Superior temporal gyrus (tissue), 1 donor: ENCODE measurements at regions not wholly inside any gene's neighbourhood (a gene's known extent, or its start where the extent isn't known, plus 50 kb on each side); places are given as distances from the start of the nearest gene placed in this dataset.
A peak's percentile ranks its signal among the peaks of the same experiment; 100 is the strongest.
"Not testable (repeated sequence)": the region's sequence is repeated elsewhere in the genome, so short reads cannot be mapped to it uniquely, and the experiment has no call there.

ENCODE experiments used
- DNase-seq: peaks from one replicate; pipeline ENCODE4 v3.0.0-alpha.2; 2016; ENCODE audit errors: extremely low spot score

- DNase-seq = no peak
Observed at GRCh38 chr13:80177327-80177726, 163.6 kb downstream of the SPRY2 start.

GRCh38 chr13:80173224-80173623, 167.7 kb downstream of the SPRY2 start:
- no peak for DNase-seq

- DNase-seq = no peak
Observed at GRCh38 chr13:80171096-80171495, 169.8 kb downstream of the SPRY2 start.

GRCh38 chr13:80168089-80168850, 172.7 kb downstream of the SPRY2 start:
- DNase-seq = no peak

GRCh38 chr13:80166352-80166751, 174.6 kb downstream of the SPRY2 start:
- no peak for DNase-seq

GRCh38 chr13:80164462-80164861, 176.5 kb downstream of the SPRY2 start:
- no peak for DNase-seq

- no peak for DNase-seq
Observed at GRCh38 chr13:80161896-80162295, 179.0 kb downstream of the SPRY2 start.

GRCh38 chr13:80161219-80161618, 179.7 kb downstream of the SPRY2 start:
- DNase-seq = no peak

GRCh38 chr13:80160110-80160509, 180.8 kb downstream of the SPRY2 start:
- peak; percentile 66 for DNase-seq

GRCh38 chr13:80157261-80157932, 183.5 kb downstream of the SPRY2 start:
- DNase-seq = no peak

- DNase-seq = not testable (repeated sequence)
Observed at GRCh38 chr13:80152142-80152541, 188.8 kb downstream of the SPRY2 start.

GRCh38 chr13:80151016-80151415, 189.9 kb downstream of the SPRY2 start:
- DNase-seq = no peak

GRCh38 chr13:80149736-80150135, 191.2 kb downstream of the SPRY2 start:
- DNase-seq = no peak

GRCh38 chr13:80145171-80145690, 195.7 kb downstream of the SPRY2 start:
- no peak for DNase-seq

- no peak for DNase-seq
Observed at GRCh38 chr13:80144493-80144892, 196.4 kb downstream of the SPRY2 start.

GRCh38 chr13:80141123-80141849, 199.6 kb downstream of the SPRY2 start:
- peak; percentile 85 for DNase-seq

- no peak for DNase-seq
Observed at GRCh38 chr13:80140685-80141084, 200.2 kb downstream of the SPRY2 start.

GRCh38 chr13:80139196-80139595, 201.7 kb downstream of the SPRY2 start:
- DNase-seq = no peak

- DNase-seq = peak; percentile 71
Observed at GRCh38 chr13:80137994-80138393, 202.9 kb downstream of the SPRY2 start.

GRCh38 chr13:80134346-80134745, 206.6 kb downstream of the SPRY2 start:
- DNase-seq = no peak

- peak; percentile 84 for DNase-seq
Observed at GRCh38 chr13:80133631-80134261, 207.2 kb downstream of the SPRY2 start.
